Mesenchymal stem cell (in vitro differentiated cells and primary cell): ENCODE measurements at regions not wholly inside any gene's neighbourhood (a gene's known extent, or its start where the extent isn't known, plus 50 kb on each side); places are given as distances from the start of the nearest gene placed in this dataset.

Source experiments
- DNase-seq: peaks from one replicate; pipeline ENCODE4 v3.0.0-alpha.2; 2013
- H2AFZ ChIP-seq: one replicate; pipeline ENCODE4 v1.6.1; 2013; ENCODE audit warnings: low read depth, mild to moderate bottlenecking, control low read depth, inconsistent platforms, low read length, moderate library complexity
- H2AK5ac ChIP-seq: 2 replicates; pipeline ENCODE4 v1.6.1; 2013; ENCODE audit warnings: low read length, moderate library complexity, mild to moderate bottlenecking, inconsistent platforms; ENCODE audit not compliant: severe bottlenecking
- H2BK120ac ChIP-seq: one replicate; pipeline ENCODE4 v1.6.1; 2013; ENCODE audit warnings: low read depth, mild to moderate bottlenecking, inconsistent platforms, low read length, moderate library complexity
- H2BK12ac ChIP-seq, 2 experiments: one replicate each; pipeline ENCODE4 v1.6.1; 2013; ENCODE audit warnings: inconsistent platforms in 2 of 2, low read length in 2 of 2, mild to moderate bottlenecking in 2 of 2, moderate library complexity in 2 of 2, control low read depth in 1 of 2
- H2BK15ac ChIP-seq: one replicate; pipeline ENCODE4 v1.6.1; 2013; ENCODE audit warnings: mild to moderate bottlenecking, low read depth, inconsistent platforms; ENCODE audit not compliant: poor library complexity, severe bottlenecking
- H2BK5ac ChIP-seq: 2 replicates; pipeline ENCODE4 v1.6.1; 2013; ENCODE audit warnings: low read depth, mild to moderate bottlenecking, low read length, control low read depth, inconsistent platforms; ENCODE audit not compliant: poor library complexity, severe bottlenecking
- H3K14ac ChIP-seq, 2 experiments: one replicate each; pipeline ENCODE4 v1.6.1; 2013; ENCODE audit warnings: inconsistent platforms in 2 of 2, low read length in 2 of 2, control low read depth in 1 of 2, mild to moderate bottlenecking in 1 of 2, moderate library complexity in 1 of 2
- H3K18ac ChIP-seq, 2 experiments: one replicate each; pipeline ENCODE4 v1.6.1; 2013; ENCODE audit warnings: inconsistent platforms in 2 of 2, low read length in 2 of 2, control low read depth in 1 of 2, low read depth in 1 of 2, mild to moderate bottlenecking in 1 of 2
- H3K23ac ChIP-seq, 2 experiments: one replicate each; pipeline ENCODE4 v1.6.1; 2013; ENCODE audit warnings: inconsistent platforms in 2 of 2, low read length in 2 of 2, mild to moderate bottlenecking in 2 of 2, moderate library complexity in 2 of 2, control low read depth in 1 of 2
- H3K27ac ChIP-seq: 2 replicates; pipeline ENCODE4 v1.5.1; 2013; ENCODE audit warnings: mild to moderate bottlenecking, moderate library complexity, low read length, control low read depth, inconsistent platforms; ENCODE audit not compliant: poor library complexity, severe bottlenecking
- H3K27me3 ChIP-seq, 2 experiments: 2 replicates each; pipeline versions ENCODE4 v1.6.1 to v1.7.0; 2013; ENCODE audit warnings: low read length in 2 of 2, mild to moderate bottlenecking in 2 of 2, moderate library complexity in 2 of 2, control low read depth in 1 of 2, inconsistent platforms in 1 of 2; ENCODE audit not compliant: control insufficient read depth in 1 of 2, insufficient read depth in 1 of 2
- H3K36me3 ChIP-seq, 2 experiments: 2 replicates each; pipeline versions ENCODE4 v1.6.1 to v1.7.0; 2013; ENCODE audit warnings: low read length in 2 of 2, control low read depth in 1 of 2, inconsistent platforms in 1 of 2, low read depth in 1 of 2, mild to moderate bottlenecking in 1 of 2; ENCODE audit not compliant: insufficient read depth in 2 of 2, control insufficient read depth in 1 of 2
- H3K4ac ChIP-seq, 2 experiments: one replicate each; pipeline ENCODE4 v1.6.1; 2013; ENCODE audit warnings: inconsistent platforms in 2 of 2, low read length in 2 of 2, mild to moderate bottlenecking in 2 of 2, moderate library complexity in 2 of 2, control low read depth in 1 of 2, low read depth in 1 of 2
- H3K4me1 ChIP-seq: 2 replicates; pipeline ENCODE4 v1.6.1; 2013; ENCODE audit warnings: low read depth, low read length, control low read depth; ENCODE audit not compliant: control insufficient read depth, insufficient read depth
- H3K4me2 ChIP-seq: 2 replicates; pipeline ENCODE4 v1.6.1; 2013; ENCODE audit warnings: low read length, mild to moderate bottlenecking, inconsistent platforms; ENCODE audit not compliant: poor library complexity, severe bottlenecking
- H3K4me3 ChIP-seq, 2 experiments: 2 replicates each; pipeline versions ENCODE4 v1.5.1 to v1.7.0; 2013; ENCODE audit warnings: low read length in 2 of 2, mild to moderate bottlenecking in 2 of 2, control low read depth in 1 of 2, low read depth in 1 of 2; ENCODE audit not compliant: insufficient read depth in 1 of 2
- H3K79me1 ChIP-seq: replicated peaks from 2 replicates; pipeline ENCODE4 v1.6.1; 2013; ENCODE audit warnings: mild to moderate bottlenecking, control low read depth, low read length, inconsistent platforms; ENCODE audit not compliant: poor library complexity, severe bottlenecking
- H3K9ac ChIP-seq: 2 replicates; pipeline ENCODE4 v1.7.0; 2013; ENCODE audit warnings: mild to moderate bottlenecking, low read length, moderate library complexity
- H3K9me3 ChIP-seq: 2 replicates; pipeline ENCODE4 v1.7.0; 2013; ENCODE audit warnings: mild to moderate bottlenecking, low read length; ENCODE audit not compliant: control insufficient read depth
- H4K8ac ChIP-seq: one replicate; pipeline ENCODE4 v1.6.1; 2013; ENCODE audit warnings: inconsistent platforms, mild to moderate bottlenecking, low read length, moderate library complexity
- H4K91ac ChIP-seq: one replicate; pipeline ENCODE4 v1.6.1; 2013; ENCODE audit warnings: mild to moderate bottlenecking, low read length, inconsistent platforms
- WGBS: methylation state at CpG from one replicate; pipeline ENCODE4 v1.1.7; 2013; ENCODE audit warnings: mixed read lengths; 5-methylcytosine and 5-hydroxymethylcytosine counted together

- Histone ChIP-seq H2BK15ac (no peak overlapping the region), H3K18ac (no peak overlapping the region), H2AK5ac (no peak overlapping the region), H3K36me3 (no peaks in the 10 kb centered on the region), H2BK12ac (no peak overlapping the region), H3K4me1 (no peaks in the 10 kb centered on the region), H2BK5ac (no peak overlapping the region), H3K23ac (no peak overlapping the region), H3K9me3 (no peaks in the 10 kb centered on the region), H3K4ac (no peak overlapping the region), H4K8ac (no peak overlapping the region), H3K9ac (no peak overlapping the region), H2AFZ (no peak overlapping the region), H3K4me3 (no peak overlapping the region), H3K79me1 (no peaks in the 10 kb centered on the region), H3K27ac (no peak overlapping the region), H3K14ac (no peak overlapping the region), H2BK120ac (no peak overlapping the region), H3K4me2 (no peak overlapping the region), H3K27me3 (no peaks in the 10 kb centered on the region), H4K91ac (no peak overlapping the region)
- no peak for DNase-seq
- WGBS: no CpG with 5 or more reads among the region's 3 CpGs
These were observed 92.1 kb upstream of the KRR1 start for GRCh38 chr12:75603475-75603874.

DNA sequence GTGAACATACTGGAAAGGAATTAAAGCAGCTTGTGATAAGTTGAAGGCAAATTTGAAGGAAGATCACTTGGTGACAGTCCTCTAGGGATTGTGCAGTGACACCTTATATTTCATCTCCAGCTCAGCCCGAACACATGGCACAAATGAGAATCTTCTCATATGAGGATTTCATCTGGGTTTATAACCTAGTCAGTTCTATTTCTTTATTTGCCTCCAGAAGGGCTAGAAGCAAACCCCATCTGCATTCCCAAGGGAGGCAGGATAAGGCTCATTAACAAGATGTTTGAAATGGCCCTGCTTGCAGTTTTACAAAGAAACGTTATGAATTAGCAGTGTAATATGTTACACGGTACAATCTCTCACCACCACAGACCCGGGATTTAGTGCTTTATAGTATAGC lies 90.7 kb upstream of the KRR1 start:
- Histone ChIP-seq H3K27me3 (no peaks in the 10 kb centered on the region), H3K4me3 (no peak overlapping the region), H3K9ac (no peak overlapping the region), H3K23ac (no peak overlapping the region), H3K4me2 (no peak overlapping the region), H3K27ac (no peak overlapping the region), H4K91ac (no peak overlapping the region), H2BK5ac (no peak overlapping the region), H3K36me3 (no peaks in the 10 kb centered on the region), H4K8ac (no peak overlapping the region), H3K4ac (no peak overlapping the region), H2BK120ac (no peak overlapping the region), H2AFZ (no peak overlapping the region), H3K14ac (no peak overlapping the region), H2AK5ac (no peak overlapping the region), H3K18ac (no peak overlapping the region), H3K9me3 (no peaks in the 10 kb centered on the region), H2BK12ac (no peak overlapping the region), H2BK15ac (no peak overlapping the region), H3K4me1 (no peaks in the 10 kb centered on the region), H3K79me1 (no peaks in the 10 kb centered on the region)
- DNase-seq: no peak
- 100% methylated on average over 1 of the region's 4 CpGs for WGBS

GRCh38 chr12:75600146-75600545 lies 88.7 kb upstream of the KRR1 start:
- Histone ChIP-seq H2AFZ (no peak overlapping the region), H3K23ac (no peak overlapping the region), H3K4me3 (no peak overlapping the region), H2BK120ac (no peak overlapping the region), H3K79me1 (no peaks in the 10 kb centered on the region), H3K27ac (no peak overlapping the region), H4K8ac (no peak overlapping the region), H2BK5ac (no peak overlapping the region), H3K9me3 (no peaks in the 10 kb centered on the region), H3K4ac (no peak overlapping the region), H3K27me3 (no peaks in the 10 kb centered on the region), H3K18ac (no peak overlapping the region), H2BK15ac (no peak overlapping the region), H4K91ac (no peak overlapping the region), H3K14ac (no peak overlapping the region), H3K36me3 (no peaks in the 10 kb centered on the region), H2AK5ac (no peak overlapping the region), H2BK12ac (no peak overlapping the region), H3K4me2 (no peak overlapping the region), H3K4me1 (no peaks in the 10 kb centered on the region), H3K9ac (no peak overlapping the region)
- WGBS: 100% methylated on average over 3 of the region's 3 CpGs
- DNase-seq: no peak

DNA sequence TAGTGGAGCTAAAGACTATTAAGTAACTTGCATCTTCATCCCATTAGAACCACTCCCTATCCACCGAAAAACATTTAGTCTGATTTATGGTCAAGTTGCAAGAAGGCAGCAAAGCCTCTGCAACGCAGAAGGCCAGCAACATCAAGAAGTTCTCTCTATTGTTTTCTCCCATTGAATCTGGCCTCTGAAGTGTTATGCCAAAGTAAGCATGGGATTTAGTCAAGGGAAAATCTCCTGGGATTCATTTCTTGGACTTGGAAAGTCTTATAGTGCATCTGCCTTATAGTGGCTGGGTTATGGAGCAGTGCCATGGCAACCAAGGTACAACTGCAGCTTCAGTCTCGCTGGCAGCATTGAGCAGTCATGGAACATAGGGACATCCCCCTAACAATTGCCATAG lies 87.7 kb upstream of the KRR1 start:
- Histone ChIP-seq H2BK15ac (no peak overlapping the region), H2BK5ac (no peak overlapping the region), H3K4ac (no peak overlapping the region), H3K14ac (no peak overlapping the region), H3K4me1 (no peaks in the 10 kb centered on the region), H3K9me3 (peaks cover 7% of the 10 kb centered on the region), H2BK120ac (no peak overlapping the region), H3K36me3 (no peaks in the 10 kb centered on the region), H3K23ac (no peak overlapping the region), H3K79me1 (no peaks in the 10 kb centered on the region), H3K27ac (no peak overlapping the region), H3K9ac (no peak overlapping the region), H4K8ac (no peak overlapping the region), H2BK12ac (no peak overlapping the region), H3K4me2 (no peak overlapping the region), H3K4me3 (no peak overlapping the region), H3K27me3 (no peaks in the 10 kb centered on the region), H4K91ac (no peak overlapping the region), H3K18ac (no peak overlapping the region), H2AFZ (no peak overlapping the region), H2AK5ac (no peak overlapping the region)
- no peak for DNase-seq
- 80% methylated on average over 3 of the region's 3 CpGs for WGBS
